Hematopoietic multipotent progenitor cell treated with erythropoietin and hydrocortisone succinate and interleukin-3 and kit ligand, for 4 days (in vitro differentiated cells): ENCODE measurements at regions not wholly inside any gene's neighbourhood (a gene's known extent, or its start where the extent isn't known, plus 50 kb on each side); places are given as distances from the start of the nearest gene placed in this dataset.
"Not testable (repeated sequence)": the region's sequence is repeated elsewhere in the genome, so short reads cannot be mapped to it uniquely, and the experiment has no call there.

Experiments used
- DNase-seq: peaks from one replicate; pipeline ENCODE4 v3.0.0-alpha.2; 2015

GRCh38 chr6:11380549-11380948 is 148.1 kb upstream of the NEDD9 start:
- DNase-seq, result no peak

GRCh38 chr6:11379805-11380204 is 147.3 kb upstream of the NEDD9 start:
- DNase-seq, result no peak

GRCh38 chr6:11378639-11379038 is 146.2 kb upstream of the NEDD9 start:
- DNase-seq, result no peak

GRCh38 chr6:11374036-11375010 is 141.9 kb upstream of the NEDD9 start:
- DNase-seq, result peak; percentile 13

GRCh38 chr6:11373208-11373607 is 140.7 kb upstream of the NEDD9 start:
- DNase-seq, result no peak

- DNase-seq, result not testable (repeated sequence)
Measured at GRCh38 chr6:11372186-11372790, 139.8 kb upstream of the NEDD9 start.

GRCh38 chr6:11370191-11371018 is 137.9 kb upstream of the NEDD9 start:
- no peak for DNase-seq

GRCh38 chr6:11368760-11369159 is 136.3 kb upstream of the NEDD9 start:
- DNase-seq, result no peak

GRCh38 chr6:11368264-11368663 is 135.8 kb upstream of the NEDD9 start:
- no peak for DNase-seq

GRCh38 chr6:11367638-11368199 is 135.3 kb upstream of the NEDD9 start:
- DNase-seq, result no peak

GRCh38 chr6:11366934-11367637 is 134.6 kb upstream of the NEDD9 start:
- DNase-seq, result no peak

- peak; percentile 15 for DNase-seq
Measured at GRCh38 chr6:11366183-11366933, 133.9 kb upstream of the NEDD9 start.

GRCh38 chr6:11364971-11365397 is 132.5 kb upstream of the NEDD9 start:
- no peak for DNase-seq

GRCh38 chr6:11363881-11364576 is 131.6 kb upstream of the NEDD9 start:
- no peak for DNase-seq

- DNase-seq, result no peak
Measured at GRCh38 chr6:11362564-11362963, 130.1 kb upstream of the NEDD9 start.

GRCh38 chr6:11358904-11359830 is 126.7 kb upstream of the NEDD9 start:
- no peak for DNase-seq

- no peak for DNase-seq
Measured at GRCh38 chr6:11357285-11357684, 124.8 kb upstream of the NEDD9 start.

- DNase-seq, result no peak
Measured at GRCh38 chr6:11356404-11357155, 124.1 kb upstream of the NEDD9 start.

- peak; percentile 24 for DNase-seq
Measured at GRCh38 chr6:11353921-11354389, 121.5 kb upstream of the NEDD9 start.
